Psoas muscle (tissue), 7 donors: ENCODE measurements at regions not wholly inside any gene's neighbourhood (a gene's known extent, or its start where the extent isn't known, plus 50 kb on each side); places are given as distances from the start of the nearest gene placed in this dataset.
"Not testable (repeated sequence)": the region's sequence is repeated elsewhere in the genome, so short reads cannot be mapped to it uniquely, and the experiment has no call there.

Source experiments
- ATAC-seq, 4 donors: fragments of 200-7000 bp; cut with Tn5 transposase; one replicate each; pipeline ENCODE4 v1.9.1; 2020; ENCODE audit warnings: moderate library complexity in 3 of 4, mild to moderate bottlenecking in 2 of 4
- DNase-seq, 2 donors: peaks; one replicate each; pipeline ENCODE4 v3.0.0-alpha.2; 2020
- H3K27ac ChIP-seq: fragments of 200-600 bp; one replicate; pipeline ENCODE4 v1.8.0; 2022
- H3K27me3 ChIP-seq, 3 donors: fragments of 200-600 bp in 1 of 3; one replicate each; pipeline versions ENCODE4 v1.6.1 to v1.8.0; 2013 to 2022; ENCODE audit warnings: low read length in 2 of 3, mild to moderate bottlenecking in 2 of 3, moderate library complexity in 1 of 3; ENCODE audit not compliant: insufficient read depth in 3 of 3
- H3K36me3 ChIP-seq, 2 donors: fragments of 200-600 bp in 1 of 2; one replicate each; pipeline versions ENCODE4 v1.6.1 to v1.8.0; 2013 to 2022; ENCODE audit warnings: low read depth in 1 of 2, mild to moderate bottlenecking in 1 of 2, moderate library complexity in 1 of 2; ENCODE audit not compliant: insufficient read depth in 1 of 2
- H3K4me1 ChIP-seq: fragments of 200-600 bp; one replicate; pipeline ENCODE4 v1.8.0; 2022
- H3K4me3 ChIP-seq: fragments of 200-600 bp; one replicate; pipeline ENCODE4 v1.8.0; 2022; ENCODE audit warnings: mild to moderate bottlenecking
- H3K9me3 ChIP-seq: fragments of 200-600 bp; one replicate; pipeline ENCODE4 v1.8.0; 2022
- CTCF ChIP-seq: fragments of 200-600 bp; IDR thresholded peaks from one replicate; pipeline ENCODE4 v1.8.0; 2022; ENCODE audit warnings: antibody characterized with exemption
- WGBS, 3 donors: extraction: QIAGEN DNeasy Blood & Tissue Kit; methylation state at CpG; one replicate each; pipeline versions ENCODE4 v1.1.6 to v1.1.7; 2013; 5-methylcytosine and 5-hydroxymethylcytosine counted together
- intact Hi-C, 2 donors: fragments of 100-400 bp; cut with DNase I; formaldehyde crosslinking; loops; one replicate each; pipeline versions ENCODE4 v1.11.0 to v1.14.2; 2022
- donor health status: healthy with polysubstance abuse.
- donor health status: DM: no; HTN: no; CAD: no; lungs with moderate emphysema.
- donor health status: Bipolar disorder and iron deficiency.
- donor health status: healthy.
- donor health status: DM: yes; HTN: yes; CAD: no.
- donor health status: DM: no; HTN: no; CAD: no.
- donor health status: DM: yes; HTN: yes; CAD: no.

- Histone ChIP-seq H3K36me3 (no peaks in the 10 kb centered on the region), H3K4me1 (no peaks in the 10 kb centered on the region), H3K27ac (no peak overlapping the region), H3K4me3 (no peak overlapping the region), H3K9me3 (no peaks in the 10 kb centered on the region), H3K27me3 (no peaks in the 10 kb centered on the region)
- intact Hi-C loops = no loop called here
- no peak for ATAC-seq
- TF ChIP-seq CTCF = no peak
- no peak for DNase-seq
- 95 to 97% (median 96%) methylated on average over 13 of the region's 13 CpGs for WGBS, 3 donors
These were observed 111.4 kb upstream of the EXOC2 start for GRCh38 chr6:804317-804716.

- H3K27ac ChIP-seq = no peak overlapping the region
- 82 to 90% (median 84%) methylated on average over 11 of the region's 11 CpGs for WGBS, 3 donors
- H3K27me3 ChIP-seq = no peaks in the 10 kb centered on the region
- DNase-seq (no peak), ATAC-seq (no peak)
- H3K36me3 ChIP-seq = no peaks in the 10 kb centered on the region
- H3K4me1 ChIP-seq = no peaks in the 10 kb centered on the region
- H3K4me3 ChIP-seq = no peak overlapping the region
- no peak for TF ChIP-seq CTCF
- no peaks in the 10 kb centered on the region for H3K9me3 ChIP-seq
- intact Hi-C loops = no loop called here
These were observed 110.4 kb upstream of the EXOC2 start for GRCh38 chr6:803191-803977.

GRCh38 chr6:802701-803100 lies 109.8 kb upstream of the EXOC2 start:
- DNase-seq = no peak
- Histone ChIP-seq H3K4me1 (no peaks in the 10 kb centered on the region), H3K27ac (no peak overlapping the region), H3K27me3 (peaks cover 0 to 2% (median 0%) of the 10 kb centered on the region in 3 donors), H3K4me3 (no peak overlapping the region), H3K36me3 (no peaks in the 10 kb centered on the region), H3K9me3 (no peaks in the 10 kb centered on the region)
- intact Hi-C loops = no loop called here
- no peak for TF ChIP-seq CTCF
- 66 to 73% (median 72%) methylated on average over 9 of the region's 9 CpGs for WGBS, 3 donors
- ATAC-seq = no peak

GRCh38 chr6:802223-802622 lies 109.3 kb upstream of the EXOC2 start:
- ATAC-seq, H3K4me1 ChIP-seq, H3K9me3 ChIP-seq, H3K27me3 ChIP-seq, H3K36me3 ChIP-seq, DNase-seq, intact Hi-C loops, H3K27ac ChIP-seq, H3K4me3 ChIP-seq: not testable (repeated sequence)
- WGBS, 3 donors = 64 to 74% (median 67%) methylated on average over 10 of the region's 10 CpGs

- no peak for DNase-seq
- no peak for TF ChIP-seq CTCF
- no peak overlapping the region for H3K4me3 ChIP-seq
- H3K27me3 ChIP-seq = peaks cover 0 to 4% (median 3%) of the 10 kb centered on the region in 3 donors
- no peaks in the 10 kb centered on the region for H3K4me1 ChIP-seq
- H3K9me3 ChIP-seq = no peaks in the 10 kb centered on the region
- intact Hi-C loops = loop anchor here (5.0 kb wide), 3 partner anchors 207 to 598 kb away; no protein-coding TSS in a partner anchor
- no peak overlapping the region for H3K27ac ChIP-seq
- no peak for ATAC-seq
- no peaks in the 10 kb centered on the region for H3K36me3 ChIP-seq
- 63 to 67% (median 64%) methylated on average over 6 of the region's 6 CpGs for WGBS, 3 donors
These were observed 106.8 kb upstream of the EXOC2 start for GRCh38 chr6:799769-800168.
